NOMO-1 (cell line): ENCODE measurements at regions not wholly inside any gene's neighbourhood (a gene's known extent, or its start where the extent isn't known, plus 50 kb on each side); places are given as distances from the start of the nearest gene placed in this dataset.
A peak's percentile ranks its signal among the peaks of the same experiment; 100 is the strongest.

Experiments used
- DNase-seq, 2 experiments: peaks; one replicate each; lab custom pipeline; 2025; ENCODE audit not compliant: unreplicated experiment in 2 of 2; lab: John Stamatoyannopoulos, UW

GRCh38 chr16:17829811-17830210, 359.1 kb upstream of the XYLT1 start:
- DNase-seq: peak; percentile 24 to 32

DNA sequence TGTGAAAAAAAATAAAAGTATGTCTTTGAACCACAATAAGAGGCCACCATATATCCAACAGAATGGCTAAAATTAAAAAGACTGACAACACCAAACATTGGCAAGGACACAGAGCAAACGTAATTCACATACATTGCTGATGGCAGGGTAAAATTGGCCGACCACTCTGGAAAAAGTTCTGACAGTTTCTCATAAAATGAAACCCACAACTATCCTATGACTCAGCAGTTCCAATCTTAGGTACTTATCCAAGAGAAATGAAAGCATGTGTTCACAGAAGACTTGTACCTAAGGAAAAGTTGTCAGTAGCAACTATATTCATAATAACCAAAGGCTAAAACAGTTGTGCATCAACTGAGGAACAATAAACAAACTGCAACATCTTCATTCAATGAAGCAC, 357.3 kb upstream of the XYLT1 start:
- DNase-seq: peak; percentile 1 to 3

GRCh38 chr16:17827313-17827712, 356.6 kb upstream of the XYLT1 start:
- DNase-seq: no peak

GRCh38 chr16:17817943-17818342, 347.2 kb upstream of the XYLT1 start:
- DNase-seq: no peak

- no peak for DNase-seq
Observed at GRCh38 chr16:17817260-17817659, 346.5 kb upstream of the XYLT1 start.

DNA sequence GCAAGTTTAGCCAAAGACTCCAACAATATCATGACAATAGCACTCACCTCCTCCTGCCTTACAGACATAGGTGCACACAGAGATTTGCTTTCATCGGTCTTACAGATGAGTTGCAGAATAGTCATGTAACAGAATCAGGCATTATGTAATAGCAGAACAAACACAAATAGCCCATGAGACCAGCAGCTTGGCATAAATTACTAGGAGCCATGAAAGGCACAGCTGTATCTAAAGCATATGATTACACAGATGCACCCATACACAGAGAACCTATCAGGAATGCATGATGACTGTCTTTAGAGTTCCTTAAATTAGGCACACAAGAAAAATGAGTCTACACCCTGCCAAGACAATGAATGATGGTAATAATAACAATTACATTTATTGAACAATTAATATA, 342.0 kb upstream of the XYLT1 start:
- DNase-seq: no peak

GRCh38 chr16:17804857-17805256, 334.1 kb upstream of the XYLT1 start:
- no peak for DNase-seq

- no peak for DNase-seq
Observed at GRCh38 chr16:17803625-17804410, 333.1 kb upstream of the XYLT1 start.

- no peak for DNase-seq
Observed at GRCh38 chr16:17802571-17802970, 331.8 kb upstream of the XYLT1 start.

GRCh38 chr16:17801068-17801467, 330.3 kb upstream of the XYLT1 start:
- no peak for DNase-seq

GRCh38 chr16:17798716-17799115, 328.0 kb upstream of the XYLT1 start:
- DNase-seq: no peak

GRCh38 chr16:17793354-17793753, 322.6 kb upstream of the XYLT1 start:
- DNase-seq: no peak

GRCh38 chr16:17784073-17784472, 313.3 kb upstream of the XYLT1 start:
- peak; percentile 39 to 47 for DNase-seq

- peak in 1 of 2 experiments; percentile 12 for DNase-seq
Observed at GRCh38 chr16:17780181-17780580, 309.4 kb upstream of the XYLT1 start.

- DNase-seq: peak; percentile 0 to 45
Observed at GRCh38 chr16:17777408-17777863, 306.7 kb upstream of the XYLT1 start.

DNA sequence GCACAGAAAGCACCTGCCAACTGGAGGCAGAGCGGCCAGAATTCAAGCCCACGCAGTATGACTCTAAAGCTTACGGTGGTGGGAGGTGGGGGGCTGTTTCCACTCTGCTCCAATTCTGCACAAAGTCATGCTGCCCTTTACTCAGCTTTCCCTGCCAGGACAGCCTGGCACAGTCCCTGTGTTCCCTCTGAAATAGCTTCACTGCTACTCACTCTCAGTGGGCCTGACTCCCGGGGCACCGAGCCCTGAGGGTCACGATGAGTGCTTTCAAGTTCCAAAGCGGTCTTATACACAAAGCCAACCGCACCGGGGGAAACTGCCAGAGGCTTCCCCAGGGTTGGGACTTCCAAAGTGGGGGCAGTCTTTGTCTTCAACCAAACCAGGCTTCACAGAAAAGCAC, 306.1 kb upstream of the XYLT1 start:
- no peak for DNase-seq

DNA sequence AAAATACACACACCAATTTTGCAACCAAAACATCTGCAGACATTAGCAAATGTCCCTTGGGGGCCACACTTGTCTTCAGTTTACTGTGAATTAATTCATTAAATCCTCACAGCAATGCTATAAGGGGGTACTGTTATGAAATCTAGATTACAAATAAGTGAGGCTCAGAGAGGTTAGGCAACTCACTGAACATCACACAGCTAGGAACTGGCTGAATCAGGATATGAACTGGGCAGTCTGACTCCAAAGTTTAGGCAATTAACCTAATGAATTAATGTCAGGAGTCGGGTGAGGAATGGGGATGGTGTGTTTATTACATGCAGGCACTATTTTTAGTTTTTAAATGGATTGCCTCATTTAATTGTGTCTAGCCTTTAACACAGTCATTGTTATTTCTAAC, 305.7 kb upstream of the XYLT1 start:
- no peak for DNase-seq

GRCh38 chr16:17775061-17775460, 304.3 kb upstream of the XYLT1 start:
- no peak for DNase-seq

GRCh38 chr16:17773698-17774101, 302.9 kb upstream of the XYLT1 start:
- DNase-seq: no peak

DNA sequence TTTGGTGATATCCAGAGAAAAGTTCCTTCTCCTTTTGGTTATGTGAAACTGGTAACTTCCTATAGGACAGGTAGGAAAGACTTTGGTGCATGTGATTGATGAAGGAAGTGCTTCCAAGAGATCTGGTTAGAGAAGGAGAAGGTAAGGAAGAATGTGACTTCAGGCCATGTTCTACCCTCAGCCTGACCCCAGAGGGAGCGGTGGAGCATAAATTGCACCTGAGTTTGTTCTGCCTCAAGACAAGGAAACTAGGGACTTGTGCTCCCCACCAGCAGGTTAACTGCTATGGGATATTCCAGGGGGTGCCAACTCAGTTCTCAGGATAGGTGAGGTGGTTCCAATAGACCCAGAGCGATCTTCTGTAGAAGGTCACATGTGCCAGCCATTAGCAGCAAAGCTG, 299.3 kb upstream of the XYLT1 start:
- DNase-seq: no peak

DNA sequence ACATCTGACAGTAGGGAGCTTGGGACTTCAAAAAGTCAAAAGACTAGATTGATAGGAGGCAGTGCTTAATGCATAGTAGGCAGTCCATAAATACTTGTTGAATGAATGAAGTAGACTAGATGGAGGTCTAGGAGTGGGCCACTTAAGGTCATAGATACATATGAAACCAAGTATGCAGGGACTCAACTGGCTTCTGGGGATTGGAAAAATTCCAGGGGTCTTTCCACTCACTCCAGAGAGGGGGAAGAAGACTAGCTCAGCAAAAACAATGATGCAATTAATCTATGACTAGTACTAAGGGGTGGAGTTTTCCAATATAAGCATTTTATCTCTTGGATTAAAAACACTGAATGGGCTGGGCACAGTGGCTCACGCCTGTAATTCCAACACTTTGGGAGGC, 298.3 kb upstream of the XYLT1 start:
- no peak for DNase-seq

DNA sequence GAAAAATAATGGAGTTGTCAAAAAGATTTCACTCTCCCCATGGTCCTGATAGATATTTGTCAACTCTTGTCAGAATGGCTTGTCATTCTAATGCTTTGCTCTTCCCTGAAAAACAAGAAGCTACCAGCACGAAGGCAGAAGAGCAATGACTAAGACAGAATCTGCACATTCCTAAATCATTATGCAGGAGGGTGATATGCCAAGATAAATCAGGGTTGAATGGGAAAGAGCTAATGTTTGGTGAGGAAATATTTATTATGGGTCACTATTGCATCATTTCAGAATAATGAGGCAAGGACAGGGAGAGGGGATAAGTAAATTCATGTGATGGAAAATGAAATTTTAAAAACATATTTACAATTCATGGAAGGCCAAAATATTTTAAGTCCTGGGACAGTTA, 297.5 kb upstream of the XYLT1 start:
- DNase-seq: no peak

DNA sequence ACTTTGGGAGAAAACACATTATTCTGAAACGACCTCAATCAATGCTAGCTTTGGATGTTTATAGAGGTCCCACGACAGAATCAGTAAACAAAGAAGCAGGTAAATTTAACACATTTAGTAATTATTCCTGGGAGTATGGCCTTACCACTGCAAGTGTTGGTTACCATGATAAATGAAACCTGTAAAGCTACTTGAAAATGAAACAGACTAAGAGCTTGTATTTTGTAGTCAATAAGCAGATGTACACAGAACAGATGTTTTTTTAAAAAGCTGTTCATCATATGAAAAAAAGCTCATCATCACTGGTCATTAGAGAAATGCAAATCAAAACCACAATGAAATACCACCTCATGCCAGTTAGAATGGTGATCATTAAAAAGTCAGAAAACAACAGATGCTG, 295.3 kb upstream of the XYLT1 start:
- no peak for DNase-seq
